ENCODE measurements at regions not wholly inside any gene's neighbourhood (a gene's known extent, or its start where the extent isn't known, plus 50 kb on each side); places are given as distances from the start of the nearest gene placed in this dataset. TPM values are rescaled to one million over a fixed set of nuclear protein-coding genes. Genes with fewer than 3 reads are reported as not detected.

DNA sequence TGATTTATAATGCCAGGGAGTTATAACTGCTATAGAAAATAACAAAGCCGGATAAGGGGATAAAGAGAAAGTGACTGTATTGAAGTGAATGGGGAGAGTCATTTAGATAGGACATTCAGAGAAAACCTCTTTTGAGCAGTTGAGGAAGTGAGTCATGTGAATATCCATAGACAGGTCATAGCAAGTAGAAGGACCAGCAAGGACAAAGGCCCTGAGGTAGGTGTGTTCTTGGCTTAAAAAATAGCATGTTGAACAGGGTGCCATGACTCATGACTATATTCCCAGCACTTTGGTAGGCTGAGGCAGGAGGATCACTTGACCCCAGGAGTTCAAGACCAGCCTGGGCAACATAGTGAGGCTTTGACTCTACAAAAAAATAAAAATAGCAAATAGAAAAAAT lies 51.5 kb upstream of the RAP1B start:
- no peak for DNase-seq

DNA sequence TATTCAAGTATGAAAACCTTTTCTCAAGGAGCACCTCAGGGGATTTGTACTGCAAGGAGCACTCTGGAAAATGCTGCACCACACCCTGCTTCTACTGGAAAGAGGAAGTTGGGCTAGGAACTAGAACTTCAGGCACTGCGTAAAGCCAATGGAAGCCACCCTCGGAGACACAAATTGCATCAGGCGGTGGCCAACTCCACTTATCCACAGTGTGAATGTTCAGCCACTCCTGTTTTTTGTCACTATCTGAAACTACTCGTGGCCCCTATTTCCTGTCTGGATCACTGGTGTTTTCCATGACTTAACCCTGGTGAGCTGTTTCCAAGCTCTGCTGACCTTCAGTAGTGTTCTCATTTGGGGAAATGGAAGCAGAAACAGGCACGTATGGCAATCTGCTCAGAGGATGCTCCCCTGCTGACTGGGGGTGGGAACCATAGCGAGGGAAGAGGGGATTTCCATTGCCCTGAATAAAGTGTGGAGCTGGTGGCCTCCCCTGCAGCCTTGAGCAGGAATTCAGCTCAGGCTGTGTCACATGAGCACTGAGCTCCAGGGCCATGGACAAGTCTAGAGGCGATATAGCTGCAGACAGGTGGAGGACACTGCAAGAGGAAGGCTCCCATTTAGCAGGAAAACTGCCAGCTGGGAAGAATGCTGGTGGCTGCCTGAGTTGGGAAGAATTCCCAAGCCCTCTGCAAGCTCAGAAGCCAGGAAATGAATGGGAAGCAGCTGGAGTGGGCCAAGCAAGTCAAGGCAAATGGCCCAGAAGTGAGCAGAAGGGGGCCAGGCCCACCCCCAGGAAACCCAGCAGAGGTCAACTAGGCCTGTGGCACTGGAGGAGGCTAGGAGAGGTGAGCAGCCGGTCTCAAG lies 50.5 kb upstream of the RAP1B start:
- DNase-seq, result peak; percentile 55

DNA sequence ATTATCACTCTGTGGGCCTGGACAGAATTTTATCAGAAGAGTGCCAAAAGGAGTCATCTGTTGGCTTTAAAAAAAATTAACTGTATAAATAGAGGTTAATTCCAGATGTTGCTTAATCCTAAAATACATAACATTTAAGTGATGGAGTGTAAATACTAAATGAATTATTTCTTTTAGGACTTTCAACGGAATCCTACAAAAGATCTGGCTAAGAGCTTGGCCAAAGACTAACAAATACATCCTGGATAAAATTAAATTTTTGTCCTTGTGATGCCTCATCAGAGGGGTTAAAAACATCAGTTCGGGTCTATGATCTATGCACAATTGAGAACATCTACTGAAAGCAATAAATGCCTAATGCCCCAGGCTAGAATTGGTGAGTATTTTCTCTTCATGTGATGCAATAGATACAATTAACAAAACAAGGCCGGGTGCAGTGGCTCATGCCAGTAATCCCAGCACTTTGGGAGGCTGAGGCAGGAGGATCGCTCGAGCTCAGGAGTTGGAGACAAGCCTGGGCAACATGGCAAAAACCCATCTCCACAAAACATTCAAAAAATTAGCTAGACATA lies 49.8 kb upstream of the RAP1B start:
- peak; percentile 55 for DNase-seq

Small RNAs in the stretch of these regions (small RNA-seq; reads per million reads assigned to genes)
- gene AC008033.2 (ENCODE audit: low replicate concordance), result not detected
